ENCODE measurements at regions not wholly inside any gene's neighbourhood (a gene's known extent, or its start where the extent isn't known, plus 50 kb on each side); places are given as distances from the start of the nearest gene placed in this dataset.

GRCh38 chr13:65342541-65343337 is 1887.4 kb downstream of the PCDH9 start:
- TF ChIP-seq CTCF (IDR thresholded peaks at IDR 0.05 in 2 of 3, conservative IDR thresholded peaks at IDR 0.05 in 1 of 3; ENCODE audit: borderline replicate concordance in 1 of 3, insufficient read depth in 1 of 3, low read depth in 2 of 3, low read length in 2 of 3) (no peak), POLR2A (IDR thresholded peaks at IDR 0.05; ENCODE audit: borderline replicate concordance, extremely low read depth, insufficient read depth, insufficient read length) (no peak)

Data from HCT116 (cell line).